A673 (cell line): ENCODE measurements at regions not wholly inside any gene's neighbourhood (a gene's known extent, or its start where the extent isn't known, plus 50 kb on each side); places are given as distances from the start of the nearest gene placed in this dataset.
"Not testable (repeated sequence)": the region's sequence is repeated elsewhere in the genome, so short reads cannot be mapped to it uniquely, and the experiment has no call there.

Experiments used
- BruUV-seq: library from RNA; stranded (reverse); fragments of 400-500 nt; replicated peaks from 2 replicates; lab custom pipeline; 2021; lab: Mats Ljungman, UMichigan
- CTCF ChIA-PET: fragments of 300-600 bp; sonication (Branson Sonifier 250); formaldehyde crosslinking; loops from one replicate; lab custom pipeline; 2022; ENCODE audit warnings: antibody characterized with exemption; lab: Charles Lee
- POLR2A ChIA-PET: fragments of 300-600 bp; sonication (Branson Sonifier 250); formaldehyde crosslinking; loops from one replicate; lab custom pipeline; 2022; ENCODE audit warnings: antibody characterized with exemption; ENCODE audit not compliant: low non-redundant PET; lab: Charles Lee
- DNase-seq: peaks from one replicate; pipeline ENCODE4 v3.0.0-alpha.2; 2015; ENCODE audit warnings: low spot score
- H3K27ac ChIP-seq: fragments of 200-600 bp; sonication (generic); 2 replicates; pipeline ENCODE4 v1.5.1; 2016; ENCODE audit warnings: mixed run types, low read depth, mild to moderate bottlenecking, mixed read lengths, antibody characterized with exemption, low read length; ENCODE audit not compliant: poor library complexity, severe bottlenecking
- H3K27me3 ChIP-seq: fragments of 200-600 bp; sonication (generic); replicated peaks from 2 replicates; pipeline ENCODE4 v1.6.1; 2017; ENCODE audit warnings: mixed run types, low read depth, mild to moderate bottlenecking, mixed read lengths, antibody characterized with exemption, low read length; ENCODE audit not compliant: insufficient read depth, poor library complexity
- H3K36me3 ChIP-seq: fragments of 200-600 bp; sonication (generic); 2 replicates; pipeline ENCODE4 v1.6.1; 2016; ENCODE audit warnings: mixed run types, mild to moderate bottlenecking, mixed read lengths, antibody characterized with exemption, low read length; ENCODE audit not compliant: insufficient read depth, poor library complexity, severe bottlenecking
- H3K4me1 ChIP-seq: fragments of 200-600 bp; sonication (generic); 2 replicates; pipeline ENCODE4 v1.6.1; 2017; ENCODE audit warnings: mixed run types, mild to moderate bottlenecking, mixed read lengths, antibody characterized with exemption, low read length; ENCODE audit not compliant: insufficient read depth, poor library complexity, severe bottlenecking
- H3K4me3 ChIP-seq: fragments of 200-600 bp; sonication (generic); 2 replicates; pipeline ENCODE4 v1.5.1; 2016; ENCODE audit warnings: low read depth, mixed run types, mild to moderate bottlenecking, mixed read lengths, low read length; ENCODE audit not compliant: poor library complexity, severe bottlenecking
- H3K9me3 ChIP-seq: fragments of 200-600 bp; sonication (generic); 2 replicates; pipeline ENCODE4 v1.6.1; 2016; ENCODE audit warnings: mixed run types, low read depth, mild to moderate bottlenecking, mixed read lengths, antibody characterized with exemption, low read length; ENCODE audit not compliant: poor library complexity, severe bottlenecking
- intact Hi-C: fragments of 100-400 bp; cut with micrococcal nuclease; formaldehyde crosslinking; loops from one replicate; pipeline ENCODE4 v1.10.0; 2022; ENCODE audit not compliant: unreplicated experiment

- H3K4me1 ChIP-seq, H3K27ac ChIP-seq, DNase-seq, H3K27me3 ChIP-seq, BruUV-seq, intact Hi-C loops, CTCF ChIA-PET, H3K9me3 ChIP-seq, H3K4me3 ChIP-seq, H3K36me3 ChIP-seq, POLR2A ChIA-PET: not testable (repeated sequence)
These were observed 87.8 kb downstream of the GOLGA8K start for GRCh38 chr15:32315079-32315939.

- intact Hi-C loops, BruUV-seq, H3K27me3 ChIP-seq, H3K4me3 ChIP-seq, H3K27ac ChIP-seq, CTCF ChIA-PET, H3K9me3 ChIP-seq, H3K36me3 ChIP-seq, H3K4me1 ChIP-seq, DNase-seq, POLR2A ChIA-PET: not testable (repeated sequence)
These were observed 89.5 kb downstream of the GOLGA8K start for GRCh38 chr15:32313446-32314209.

- CTCF ChIA-PET, H3K27me3 ChIP-seq, H3K4me3 ChIP-seq: not testable (repeated sequence)
These were observed 90.4 kb downstream of the GOLGA8K start for GRCh38 chr15:32312721-32313120.

GRCh38 chr15:32307592-32307991 is 95.5 kb downstream of the GOLGA8K start:
- POLR2A ChIA-PET, H3K36me3 ChIP-seq, H3K27ac ChIP-seq, CTCF ChIA-PET, H3K9me3 ChIP-seq, DNase-seq, H3K4me3 ChIP-seq, H3K27me3 ChIP-seq, intact Hi-C loops, H3K4me1 ChIP-seq, BruUV-seq: not testable (repeated sequence)

More at GRCh38 chr15:32312721-32313120, 90.4 kb downstream of the GOLGA8K start:
- BruUV-seq, POLR2A ChIA-PET, H3K27ac ChIP-seq, DNase-seq, H3K36me3 ChIP-seq, H3K4me1 ChIP-seq, H3K9me3 ChIP-seq, intact Hi-C loops: not testable (repeated sequence)

GRCh38 chr15:32276200-32276830 is 126.8 kb downstream of the GOLGA8K start:
- H3K4me1 ChIP-seq, POLR2A ChIA-PET, H3K4me3 ChIP-seq, H3K9me3 ChIP-seq, H3K27ac ChIP-seq, CTCF ChIA-PET, intact Hi-C loops, H3K36me3 ChIP-seq, DNase-seq, BruUV-seq, H3K27me3 ChIP-seq: not testable (repeated sequence)

GRCh38 chr15:32253958-32254357 is 149.1 kb downstream of the GOLGA8K start:
- intact Hi-C loops, H3K27ac ChIP-seq, H3K4me1 ChIP-seq, POLR2A ChIA-PET, H3K36me3 ChIP-seq, H3K9me3 ChIP-seq, BruUV-seq, DNase-seq, CTCF ChIA-PET, H3K27me3 ChIP-seq, H3K4me3 ChIP-seq: not testable (repeated sequence)

GRCh38 chr15:32249207-32249606 is 153.9 kb downstream of the GOLGA8K start:
- H3K4me1 ChIP-seq, H3K9me3 ChIP-seq, H3K4me3 ChIP-seq, H3K27ac ChIP-seq, CTCF ChIA-PET, DNase-seq, H3K36me3 ChIP-seq, BruUV-seq, POLR2A ChIA-PET, H3K27me3 ChIP-seq, intact Hi-C loops: not testable (repeated sequence)
